GM23248 (cell line): ENCODE measurements at regions not wholly inside any gene's neighbourhood (a gene's known extent, or its start where the extent isn't known, plus 50 kb on each side); places are given as distances from the start of the nearest gene placed in this dataset.

ENCODE experiments used
- DNase-seq: peaks from one replicate; pipeline ENCODE4 v3.0.0-alpha.2; 2015
- H2AFZ ChIP-seq: fragments of 200-600 bp; sonication (generic); 2 replicates; pipeline ENCODE4 v1.6.1; 2016; ENCODE audit warnings: antibody characterized with exemption
- H3F3A ChIP-seq: fragments of 200-600 bp; sonication (generic); 2 replicates; pipeline ENCODE4 v1.6.1; 2016; ENCODE audit warnings: mild to moderate bottlenecking, antibody characterized with exemption, mixed run types; ENCODE audit not compliant: insufficient read depth
- H3K27ac ChIP-seq: fragments of 200-600 bp; sonication (generic); 2 replicates; pipeline ENCODE4 v1.5.1; 2016; ENCODE audit warnings: mild to moderate bottlenecking
- H3K27me3 ChIP-seq: fragments of 200-600 bp; sonication (generic); replicated peaks from 2 replicates; pipeline ENCODE4 v1.6.1; 2016; ENCODE audit warnings: mild to moderate bottlenecking; ENCODE audit not compliant: insufficient read depth
- H3K36me3 ChIP-seq: fragments of 200-600 bp; sonication (generic); 2 replicates; pipeline ENCODE4 v1.6.1; 2016; ENCODE audit warnings: low read depth, mild to moderate bottlenecking
- H3K4me1 ChIP-seq: fragments of 200-600 bp; sonication (generic); 2 replicates; pipeline ENCODE4 v1.6.1; 2016; ENCODE audit warnings: mild to moderate bottlenecking; ENCODE audit not compliant: insufficient read depth
- H3K4me2 ChIP-seq: fragments of 200-600 bp; sonication (generic); one replicate; pipeline ENCODE4 v1.6.1; 2016; ENCODE audit warnings: mild to moderate bottlenecking; ENCODE audit not compliant: unreplicated experiment
- H3K4me3 ChIP-seq: fragments of 200-600 bp; sonication (generic); 2 replicates; pipeline ENCODE4 v1.5.1; 2016; ENCODE audit warnings: mild to moderate bottlenecking
- H3K79me2 ChIP-seq: fragments of 200-600 bp; sonication (generic); 2 replicates; pipeline ENCODE4 v1.6.1; 2016; ENCODE audit warnings: mild to moderate bottlenecking; ENCODE audit not compliant: insufficient read depth
- H3K9ac ChIP-seq: fragments of 200-600 bp; sonication (generic); 2 replicates; pipeline ENCODE4 v1.6.1; 2016; ENCODE audit warnings: mild to moderate bottlenecking
- H3K9me2 ChIP-seq: fragments of 200-600 bp; sonication (generic); 2 replicates; pipeline ENCODE4 v1.6.1; 2016; ENCODE audit warnings: mixed run types, mild to moderate bottlenecking, moderate library complexity; ENCODE audit not compliant: insufficient read depth
- H3K9me3 ChIP-seq: fragments of 200-600 bp; sonication (generic); one replicate; pipeline ENCODE4 v1.6.1; 2017; ENCODE audit warnings: low read depth
- H4K20me1 ChIP-seq: fragments of 200-600 bp; sonication (generic); 2 replicates; pipeline ENCODE4 v1.6.0; 2016; ENCODE audit not compliant: insufficient read depth
- EZH2 ChIP-seq: fragments of 200-600 bp; sonication (generic); IDR thresholded peaks from 2 replicates; pipeline ENCODE4 v1.6.1; 2018; ENCODE audit warnings: antibody characterized with exemption, mild to moderate bottlenecking; ENCODE audit not compliant: insufficient read depth, poor library complexity, severe bottlenecking
- EZH2phosphoT487 ChIP-seq: fragments of 200-600 bp; sonication (generic); IDR thresholded peaks from 2 replicates; pipeline ENCODE4 v1.6.1; 2018; ENCODE audit warnings: antibody characterized with exemption, moderate library complexity, mild to moderate bottlenecking, low read depth; ENCODE audit not compliant: insufficient read depth
- WGBS, 2 experiments: methylation state at CpG; one replicate each; pipeline ENCODE4 v1.1.6; 2015 to 2017; ENCODE audit warnings: low lambda C conversion rate in 2 of 2, low coverage in 1 of 2; ENCODE audit errors: missing lambda C conversion rate in 2 of 2; 5-methylcytosine and 5-hydroxymethylcytosine counted together
- in situ Hi-C: fragments of 300-500 bp; cut with MboI; formaldehyde crosslinking; loops from 2 replicates; pipeline ENCODE4 v1.15.0; 2020

GRCh38 chr5:143613329-143613728 lies 198.6 kb upstream of the HMHB1 start:
- 0 out of 2 replicates have a peak overlapping the region, but pooled peaks have one; percentile 4 for H3K27ac ChIP-seq
- no peaks in the 10 kb centered on the region for H3K9me3 ChIP-seq
- H4K20me1 ChIP-seq = no peaks in the 10 kb centered on the region
- H3K9me2 ChIP-seq = 0 out of 2 replicates have a peak, but pooled peaks cover 4% of the 10 kb centered on the region
- TF ChIP-seq EZH2phosphoT487 (no peak), EZH2 (no peak)
- no peaks in the 10 kb centered on the region for H3K79me2 ChIP-seq
- peaks cover 16% of the 10 kb centered on the region; the same call in 1 of the 2 replicates for H3F3A ChIP-seq
- H3K4me2 ChIP-seq = no peak overlapping the region
- no peak overlapping the region for H3K9ac ChIP-seq
- DNase-seq = peak; percentile 53
- no peak overlapping the region for H3K4me3 ChIP-seq
- H2AFZ ChIP-seq = peak overlapping the region; percentile 47
- H3K36me3 ChIP-seq = no peaks in the 10 kb centered on the region
- H3K27me3 ChIP-seq = no peaks in the 10 kb centered on the region
- H3K4me1 ChIP-seq = peaks cover 12% of the 10 kb centered on the region
- 6 to 10% methylated on average over 3 of the region's 3 CpGs for WGBS, 2 experiments
- in situ Hi-C loops = no loop called here

GRCh38 chr5:143610946-143611345 lies 201.0 kb upstream of the HMHB1 start:
- 92 to 94% methylated on average over 1 of the region's 1 CpG for WGBS, 2 experiments
- 0 out of 2 replicates have a peak, but pooled peaks cover 4% of the 10 kb centered on the region for H3K9me2 ChIP-seq

GRCh38 chr5:143606043-143606752 lies 202.7 kb upstream of the NR3C1 start:
- H3K4me1 ChIP-seq = 0 out of 2 replicates have a peak, but pooled peaks cover under 1% of the 10 kb centered on the region
- H3F3A ChIP-seq = peaks cover 15% of the 10 kb centered on the region; the same call in 1 of the 2 replicates
- 32 to 43% methylated on average over 5 of the region's 5 CpGs for WGBS, 2 experiments
- no peaks in the 10 kb centered on the region for H3K9me2 ChIP-seq
- H3K9me3 ChIP-seq = no peaks in the 10 kb centered on the region
- no peaks in the 10 kb centered on the region for H3K27me3 ChIP-seq
- no peaks in the 10 kb centered on the region for H4K20me1 ChIP-seq
- H3K79me2 ChIP-seq = no peaks in the 10 kb centered on the region
- TF ChIP-seq EZH2 (no peak), EZH2phosphoT487 (no peak)
- no peaks in the 10 kb centered on the region for H3K36me3 ChIP-seq
- DNase-seq = peak; percentile 64
- H3K4me3 ChIP-seq = no peak overlapping the region
- in situ Hi-C loops = no loop called here
- H3K4me2 ChIP-seq = no peak overlapping the region
- no peak overlapping the region for H2AFZ ChIP-seq
- no peak overlapping the region for H3K9ac ChIP-seq
- H3K27ac ChIP-seq = no peak overlapping the region

More at GRCh38 chr5:143610946-143611345, 201.0 kb upstream of the HMHB1 start:
- no peak for DNase-seq
- Histone ChIP-seq H3K79me2 (no peaks in the 10 kb centered on the region), H3K9me3 (no peaks in the 10 kb centered on the region), H3K27me3 (no peaks in the 10 kb centered on the region), H3K4me3 (no peak overlapping the region), H3K4me2 (no peak overlapping the region), H3K27ac (no peak overlapping the region), H3K4me1 (peaks cover 12% of the 10 kb centered on the region), H3K9ac (no peak overlapping the region), H2AFZ (no peak overlapping the region), H3F3A (peaks cover 25% of the 10 kb centered on the region; the same call in 1 of the 2 replicates), H3K36me3 (no peaks in the 10 kb centered on the region), H4K20me1 (no peaks in the 10 kb centered on the region)
- TF ChIP-seq EZH2 (no peak), EZH2phosphoT487 (no peak)
- in situ Hi-C loops = no loop called here

- no peaks in the 10 kb centered on the region for H3K27me3 ChIP-seq
- H3K9me3 ChIP-seq = no peaks in the 10 kb centered on the region
- no peak overlapping the region for H3K9ac ChIP-seq
- no peaks in the 10 kb centered on the region for H3K79me2 ChIP-seq
- H3K27ac ChIP-seq = no peak overlapping the region
- 86 to 87% methylated on average over 4 of the region's 4 CpGs for WGBS, 2 experiments
- no peaks in the 10 kb centered on the region for H3K36me3 ChIP-seq
- no peak overlapping the region for H3K4me2 ChIP-seq
- in situ Hi-C loops = no loop called here
- DNase-seq = no peak
- peaks cover 7% of the 10 kb centered on the region for H3K4me1 ChIP-seq
- H3K9me2 ChIP-seq = no peaks in the 10 kb centered on the region
- H2AFZ ChIP-seq = no peak overlapping the region
- H3K4me3 ChIP-seq = no peak overlapping the region
- H4K20me1 ChIP-seq = no peaks in the 10 kb centered on the region
- H3F3A ChIP-seq = peaks cover 15% of the 10 kb centered on the region; the same call in 1 of the 2 replicates
- no peak for TF ChIP-seq EZH2phosphoT487
- TF ChIP-seq EZH2 = no peak
These were observed 202.0 kb upstream of the NR3C1 start for GRCh38 chr5:143605403-143606005.
